ENCODE measurements at regions not wholly inside any gene's neighbourhood (a gene's known extent, or its start where the extent isn't known, plus 50 kb on each side); places are given as distances from the start of the nearest gene placed in this dataset.

DNA sequence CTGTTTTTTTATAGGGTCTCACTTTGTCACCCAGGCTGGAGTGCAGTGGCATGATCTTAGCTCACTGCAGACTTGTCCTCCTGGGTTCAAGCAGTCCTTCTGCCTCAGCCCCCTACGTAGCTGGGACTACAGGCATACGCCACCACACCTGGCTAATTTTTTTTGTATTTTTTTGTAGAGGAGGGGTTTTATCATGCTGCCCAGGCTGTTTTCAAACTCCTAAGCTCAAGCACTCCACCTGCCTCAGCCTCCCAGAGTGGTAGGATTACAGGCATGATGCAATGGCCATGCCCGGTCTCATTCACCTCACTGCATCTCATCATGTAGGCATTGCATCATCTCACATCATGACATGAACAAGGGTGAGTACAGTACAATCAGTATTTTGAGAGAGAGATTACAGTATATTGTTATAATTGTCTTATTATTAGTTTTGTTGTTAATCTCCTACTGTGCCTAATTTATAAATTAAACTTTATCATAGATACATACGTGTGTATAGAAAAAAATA is 74.3 kb upstream of the EOMES start:
- Histone ChIP-seq H3K27ac (no peak overlapping the region), H3K9me3 (no peaks in the 10 kb centered on the region), H3K27me3 (no peaks in the 10 kb centered on the region), H3K4me1 (no peaks in the 10 kb centered on the region), H3K4me3 (no peak overlapping the region), H3K36me3 (no peaks in the 10 kb centered on the region)
- DNase-seq (no peak), ATAC-seq (no peak)
- TF ChIP-seq, protein P1, sequence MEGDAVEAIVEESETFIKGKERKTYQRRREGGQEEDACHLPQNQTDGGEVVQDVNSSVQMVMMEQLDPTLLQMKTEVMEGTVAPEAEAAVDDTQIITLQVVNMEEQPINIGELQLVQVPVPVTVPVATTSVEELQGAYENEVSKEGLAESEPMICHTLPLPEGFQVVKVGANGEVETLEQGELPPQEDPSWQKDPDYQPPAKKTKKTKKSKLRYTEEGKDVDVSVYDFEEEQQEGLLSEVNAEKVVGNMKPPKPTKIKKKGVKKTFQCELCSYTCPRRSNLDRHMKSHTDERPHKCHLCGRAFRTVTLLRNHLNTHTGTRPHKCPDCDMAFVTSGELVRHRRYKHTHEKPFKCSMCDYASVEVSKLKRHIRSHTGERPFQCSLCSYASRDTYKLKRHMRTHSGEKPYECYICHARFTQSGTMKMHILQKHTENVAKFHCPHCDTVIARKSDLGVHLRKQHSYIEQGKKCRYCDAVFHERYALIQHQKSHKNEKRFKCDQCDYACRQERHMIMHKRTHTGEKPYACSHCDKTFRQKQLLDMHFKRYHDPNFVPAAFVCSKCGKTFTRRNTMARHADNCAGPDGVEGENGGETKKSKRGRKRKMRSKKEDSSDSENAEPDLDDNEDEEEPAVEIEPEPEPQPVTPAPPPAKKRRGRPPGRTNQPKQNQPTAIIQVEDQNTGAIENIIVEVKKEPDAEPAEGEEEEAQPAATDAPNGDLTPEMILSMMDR (IDR thresholded peaks at IDR 0.05 in 4 of 5, conservative IDR thresholded peaks at IDR 0.05 in 1 of 5) = no peak
- no peak for TF ChIP-seq POLR2A (IDR thresholded peaks at IDR 0.05)
- intact Hi-C loops (cut with DNase I; ENCODE audit: low total_unique reads) (no loop called here), in situ Hi-C loops (cut with MboI; ENCODE audit: low sequenced_read_pairs in 4 of 4) (no loop called here)

DNA sequence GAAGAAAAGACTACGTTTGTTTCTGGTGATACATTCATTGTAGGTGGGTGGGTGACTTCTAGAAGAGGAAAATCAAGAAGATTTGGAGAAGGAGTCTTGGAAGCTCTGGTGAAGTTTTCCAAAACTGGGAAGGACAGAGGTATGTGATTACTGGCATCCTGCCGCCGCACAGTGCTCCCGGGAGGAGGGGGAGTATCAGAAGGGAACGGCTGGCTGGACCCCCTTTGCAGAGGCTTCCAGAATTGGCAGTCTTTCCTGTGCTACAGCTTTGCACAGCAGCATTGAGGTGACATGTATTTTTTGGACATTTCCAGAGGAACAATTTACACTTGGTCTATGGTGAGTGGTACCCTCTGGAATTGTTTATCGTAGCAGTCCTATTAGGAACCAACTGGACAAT is 75.7 kb upstream of the EOMES start:
- no peaks in the 10 kb centered on the region for H3K27me3 ChIP-seq
- in situ Hi-C loops (cut with MboI; ENCODE audit: low sequenced_read_pairs in 4 of 4) = no loop called here
- H3K4me1 ChIP-seq = no peaks in the 10 kb centered on the region
- H3K4me3 ChIP-seq = no peak overlapping the region
- DNase-seq (no peak), ATAC-seq (no peak)
- TF ChIP-seq POLR2A (IDR thresholded peaks at IDR 0.05) = no peak
- TF ChIP-seq, protein P1 (IDR thresholded peaks at IDR 0.05 in 4 of 5, conservative IDR thresholded peaks at IDR 0.05 in 1 of 5) = no peak
- intact Hi-C loops (cut with DNase I; ENCODE audit: low total_unique reads) = no loop called here
- H3K27ac ChIP-seq = no peak overlapping the region
- H3K9me3 ChIP-seq = no peaks in the 10 kb centered on the region
- no peaks in the 10 kb centered on the region for H3K36me3 ChIP-seq

DNA sequence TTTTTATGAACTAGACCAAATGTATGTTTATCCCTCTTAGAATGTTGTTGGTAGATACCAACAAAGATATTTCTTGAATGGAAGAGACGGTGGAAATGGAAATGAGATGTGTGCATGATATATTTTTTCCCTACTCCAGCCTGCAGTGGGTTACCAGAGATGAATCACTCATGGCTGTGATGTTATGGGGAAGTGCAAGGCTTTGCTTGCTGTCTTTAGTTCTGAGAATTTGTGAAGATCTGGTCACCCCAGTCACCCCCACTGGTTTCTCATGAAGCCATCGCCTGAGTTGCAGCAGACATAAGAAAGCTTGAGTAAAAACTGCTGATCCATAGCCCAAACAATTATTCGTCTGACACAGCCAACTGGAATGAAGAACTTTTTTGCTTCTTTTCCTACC is 78.1 kb upstream of the EOMES start:
- Histone ChIP-seq H3K9me3 (no peaks in the 10 kb centered on the region), H3K4me1 (no peaks in the 10 kb centered on the region), H3K27me3 (no peaks in the 10 kb centered on the region), H3K27ac (no peak overlapping the region), H3K36me3 (no peaks in the 10 kb centered on the region), H3K4me3 (no peak overlapping the region)
- TF ChIP-seq, protein P1 (IDR thresholded peaks at IDR 0.05 in 4 of 5, conservative IDR thresholded peaks at IDR 0.05 in 1 of 5) = no peak
- no peak for TF ChIP-seq POLR2A (IDR thresholded peaks at IDR 0.05)
- in situ Hi-C loops (cut with MboI; ENCODE audit: low sequenced_read_pairs in 4 of 4) (no loop called here), intact Hi-C loops (cut with DNase I; ENCODE audit: low total_unique reads) (no loop called here)
- no peak for DNase-seq
- no peak for ATAC-seq

DNA sequence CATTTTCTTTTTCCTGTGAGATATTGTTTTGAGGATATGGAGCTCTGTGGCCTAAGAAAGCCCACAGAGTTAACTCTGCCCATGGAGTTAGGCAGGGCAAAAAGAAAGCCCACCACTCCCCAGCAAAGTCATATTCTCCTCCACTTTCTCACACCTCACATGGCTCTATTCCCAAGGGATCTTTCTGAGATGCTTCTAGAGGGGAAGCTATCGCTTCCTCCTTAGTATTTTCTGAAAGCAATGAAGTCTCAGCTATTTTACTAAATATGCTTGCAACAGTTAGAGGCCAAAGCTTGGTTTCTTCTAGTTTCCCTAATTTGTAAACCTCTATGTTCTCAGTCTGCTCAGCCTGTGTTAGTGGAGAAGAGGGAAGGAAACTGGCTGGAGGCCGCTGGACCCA is 80.3 kb upstream of the EOMES start:
- TF ChIP-seq POLR2A (IDR thresholded peaks at IDR 0.05) = no peak
- TF ChIP-seq, protein P1 (IDR thresholded peaks at IDR 0.05 in 4 of 5, conservative IDR thresholded peaks at IDR 0.05 in 1 of 5) = no peak
- Histone ChIP-seq H3K9me3 (no peaks in the 10 kb centered on the region), H3K27ac (no peak overlapping the region), H3K4me3 (no peak overlapping the region), H3K27me3 (no peaks in the 10 kb centered on the region), H3K36me3 (no peaks in the 10 kb centered on the region), H3K4me1 (no peaks in the 10 kb centered on the region)
- in situ Hi-C loops (cut with MboI; ENCODE audit: low sequenced_read_pairs in 4 of 4) = no loop called here
- intact Hi-C loops (cut with DNase I; ENCODE audit: low total_unique reads) = no loop called here
- no peak for DNase-seq
- no peak for ATAC-seq

DNA sequence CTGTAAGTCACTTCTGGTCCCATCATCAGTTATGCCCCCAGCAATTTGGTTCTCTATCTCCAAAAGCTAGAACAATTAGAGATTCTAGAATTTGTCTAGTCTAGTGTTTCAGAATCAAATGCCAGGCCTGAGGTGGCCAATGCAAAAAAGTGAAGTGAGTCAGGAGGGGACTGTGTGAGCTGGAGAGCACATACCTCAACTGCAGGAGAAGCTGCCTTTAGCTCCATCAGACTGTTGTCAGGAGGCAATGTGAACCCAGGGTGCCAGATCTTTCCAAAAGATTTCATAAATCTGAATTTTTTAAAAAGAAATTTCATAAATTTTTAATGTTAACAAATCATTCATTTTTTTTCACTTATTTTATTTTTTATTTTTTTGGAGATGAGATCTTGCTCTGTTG is 80.7 kb upstream of the EOMES start:
- no peak for TF ChIP-seq POLR2A (IDR thresholded peaks at IDR 0.05)
- TF ChIP-seq, protein P1 (IDR thresholded peaks at IDR 0.05 in 4 of 5, conservative IDR thresholded peaks at IDR 0.05 in 1 of 5) = no peak
- in situ Hi-C loops (cut with MboI; ENCODE audit: low sequenced_read_pairs in 4 of 4) = no loop called here

More for the DNA sequence above, 80.7 kb upstream of the EOMES start:
- DNase-seq (no peak), ATAC-seq (no peak)
- Histone ChIP-seq H3K36me3 (no peaks in the 10 kb centered on the region), H3K4me1 (no peaks in the 10 kb centered on the region), H3K9me3 (no peaks in the 10 kb centered on the region), H3K4me3 (no peak overlapping the region), H3K27ac (no peak overlapping the region), H3K27me3 (no peaks in the 10 kb centered on the region)
- intact Hi-C loops (cut with DNase I; ENCODE audit: low total_unique reads) = no loop called here

Data from gastrocnemius medialis (tissue), 4 donors.